ENCODE measurements at regions not wholly inside any gene's neighbourhood (a gene's known extent, or its start where the extent isn't known, plus 50 kb on each side); places are given as distances from the start of the nearest gene placed in this dataset.

- no peak for TF ChIP-seq CTCF (IDR thresholded peaks at IDR 0.05; ENCODE audit: extremely low read depth, insufficient read depth, missing control alignments)
- in situ Hi-C loops (cut with MboI; ENCODE audit: low pct_unique_long_range_greater_than_20kb, low sequenced_read_pairs, unreplicated experiment): no loop called here
- DNase-seq (ENCODE audit: low spot score): no peak
Observed at GRCh38 chr5:34585601-34586104, 70.5 kb upstream of the RAI14 start.

DNA sequence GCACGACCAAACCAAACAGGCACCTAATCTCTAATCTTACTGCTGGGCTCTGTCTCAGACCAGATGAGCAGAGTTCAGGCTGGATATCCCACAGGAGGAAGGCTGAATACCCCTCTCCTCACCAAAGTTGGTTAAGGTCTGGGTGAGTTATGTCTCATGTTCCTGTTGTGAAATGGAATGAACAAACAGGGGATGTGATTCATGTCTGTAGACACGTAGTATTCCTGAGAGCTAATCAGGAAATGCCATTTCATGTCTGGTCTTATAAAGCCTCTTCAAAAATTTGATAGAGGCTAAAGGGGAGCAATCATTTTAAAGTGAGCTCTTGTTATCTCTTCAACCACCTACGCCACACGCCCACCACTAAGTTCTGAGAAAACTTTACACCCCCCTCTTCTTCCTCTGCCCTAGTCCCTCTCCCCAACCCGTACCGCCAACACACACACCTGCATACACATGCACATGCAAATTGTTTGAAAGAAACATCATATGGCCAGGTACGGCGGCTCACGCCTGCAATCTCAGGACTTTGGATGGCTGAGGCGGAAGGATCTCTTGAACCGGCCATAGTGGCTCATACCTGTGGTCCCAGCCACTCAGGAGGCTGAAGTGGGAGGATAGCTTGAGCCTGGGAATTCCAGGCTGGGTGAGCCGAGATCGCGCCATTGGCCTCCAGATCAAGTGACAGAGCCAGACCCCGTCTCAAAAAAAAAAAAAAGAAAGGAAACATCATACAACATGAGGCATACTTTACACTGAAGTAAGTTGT, 69.8 kb upstream of the RAI14 start:
- in situ Hi-C loops (cut with MboI; ENCODE audit: low pct_unique_long_range_greater_than_20kb, low sequenced_read_pairs, unreplicated experiment): no loop called here
- DNase-seq (ENCODE audit: low spot score): no peak
- no peak for TF ChIP-seq CTCF (IDR thresholded peaks at IDR 0.05; ENCODE audit: extremely low read depth, insufficient read depth, missing control alignments)

GRCh38 chr5:34587355-34588241, 68.5 kb upstream of the RAI14 start:
- TF ChIP-seq CTCF (IDR thresholded peaks at IDR 0.05; ENCODE audit: extremely low read depth, insufficient read depth, missing control alignments): no peak
- no peak for DNase-seq (ENCODE audit: low spot score)
- in situ Hi-C loops (cut with MboI; ENCODE audit: low pct_unique_long_range_greater_than_20kb, low sequenced_read_pairs, unreplicated experiment): no loop called here

DNA sequence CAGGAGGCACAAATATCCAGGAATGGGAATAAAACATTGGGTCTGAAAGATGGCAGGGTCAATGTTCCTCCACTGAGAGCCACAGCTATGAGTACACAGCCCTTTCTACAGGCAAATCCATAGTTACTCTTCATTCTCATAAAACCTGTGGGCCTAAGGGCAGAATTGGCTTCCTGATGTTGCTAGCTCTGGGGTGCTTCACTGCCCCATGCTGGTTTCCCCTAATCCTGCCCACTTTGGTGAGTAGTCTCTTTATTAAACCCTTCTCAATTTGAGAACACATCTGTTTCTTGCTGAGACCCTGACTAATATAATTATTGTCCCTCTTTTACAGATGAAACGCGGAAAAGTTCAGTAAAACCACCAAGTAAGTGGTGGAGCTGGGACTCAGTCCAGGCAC, 66.3 kb upstream of the RAI14 start:
- TF ChIP-seq CTCF (IDR thresholded peaks at IDR 0.05; ENCODE audit: extremely low read depth, insufficient read depth, missing control alignments): no peak
- in situ Hi-C loops (cut with MboI; ENCODE audit: low pct_unique_long_range_greater_than_20kb, low sequenced_read_pairs, unreplicated experiment): no loop called here
- DNase-seq (ENCODE audit: low spot score): no peak

DNA sequence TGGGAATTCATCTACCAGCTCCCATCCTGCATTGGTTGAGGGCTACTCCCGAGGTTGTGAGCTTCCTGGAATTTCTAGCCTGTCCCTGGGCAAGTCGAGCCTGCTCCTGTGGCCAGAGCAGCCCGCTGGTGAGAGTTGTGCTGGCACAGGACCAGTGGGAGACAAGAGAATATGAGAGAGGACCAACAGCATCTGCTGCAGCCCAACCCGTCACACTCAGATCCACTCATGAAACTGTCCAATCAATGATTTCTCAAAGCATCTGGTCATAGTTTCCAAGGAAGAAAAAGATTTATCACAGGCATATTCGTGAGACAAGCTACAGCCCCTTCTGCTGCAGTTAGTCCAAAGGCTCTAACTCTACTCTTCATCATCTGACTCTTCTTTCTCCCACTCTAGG, 64.4 kb upstream of the RAI14 start:
- no peak for DNase-seq (ENCODE audit: low spot score)
- TF ChIP-seq CTCF (IDR thresholded peaks at IDR 0.05; ENCODE audit: extremely low read depth, insufficient read depth, missing control alignments): no peak
- in situ Hi-C loops (cut with MboI; ENCODE audit: low pct_unique_long_range_greater_than_20kb, low sequenced_read_pairs, unreplicated experiment): no loop called here

GRCh38 chr5:34597034-34598027, 58.8 kb upstream of the RAI14 start:
- TF ChIP-seq CTCF (IDR thresholded peaks at IDR 0.05; ENCODE audit: extremely low read depth, insufficient read depth, missing control alignments): no peak

More at GRCh38 chr5:34597034-34598027, 58.8 kb upstream of the RAI14 start:
- no peak for DNase-seq (ENCODE audit: low spot score)
- in situ Hi-C loops (cut with MboI; ENCODE audit: low pct_unique_long_range_greater_than_20kb, low sequenced_read_pairs, unreplicated experiment): no loop called here
